SK-N-SH treated with all-trans-retinoic acid at 6 μM for 48 hours (cell line): ENCODE measurements at regions not wholly inside any gene's neighbourhood (a gene's known extent, or its start where the extent isn't known, plus 50 kb on each side); places are given as distances from the start of the nearest gene placed in this dataset.

Experiments used
- BACH2 ChIP-seq: fragments of 250-450 bp; sonication (Bioruptor Pico); IDR thresholded peaks from 2 replicates; pipeline ENCODE4 v1.9.0; 2021; ENCODE audit warnings: mild to moderate bottlenecking, borderline replicate concordance
- GLIS3 ChIP-seq: fragments of 250-450 bp; sonication (Bioruptor Pico); IDR thresholded peaks from 2 replicates; pipeline ENCODE4 v1.5.0; 2020; ENCODE audit warnings: mild to moderate bottlenecking, moderate library complexity
- ISL1 ChIP-seq: fragments of 250-450 bp; sonication (Bioruptor Pico); IDR thresholded peaks from 2 replicates; pipeline ENCODE4 v2.1.2; 2022; ENCODE audit warnings: mild to moderate bottlenecking, moderate library complexity
- RARB ChIP-seq: fragments of 250-450 bp; sonication (Bioruptor Pico); IDR thresholded peaks from 2 replicates; pipeline ENCODE4 v1.8.0; 2021; ENCODE audit warnings: mild to moderate bottlenecking, moderate library complexity
- ZC3H10 ChIP-seq: fragments of 250-450 bp; sonication (Bioruptor Pico); IDR thresholded peaks from 2 replicates; pipeline ENCODE4 v1.5.1; 2021; ENCODE audit warnings: mild to moderate bottlenecking, moderate library complexity
- TF ChIP-seq, protein P1 (sequence below): fragments of 250-450 bp; sonication (Bioruptor Pico); IDR thresholded peaks from 2 replicates; pipeline ENCODE4 v1.5.1; 2021; ENCODE audit warnings: mild to moderate bottlenecking, moderate library complexity
- TF ChIP-seq, protein P2 (sequence below): fragments of 250-450 bp; sonication (Bioruptor Pico); IDR thresholded peaks from 2 replicates; pipeline ENCODE4 v1.8.0; 2020; ENCODE audit warnings: mild to moderate bottlenecking, moderate library complexity, borderline replicate concordance

DNA sequence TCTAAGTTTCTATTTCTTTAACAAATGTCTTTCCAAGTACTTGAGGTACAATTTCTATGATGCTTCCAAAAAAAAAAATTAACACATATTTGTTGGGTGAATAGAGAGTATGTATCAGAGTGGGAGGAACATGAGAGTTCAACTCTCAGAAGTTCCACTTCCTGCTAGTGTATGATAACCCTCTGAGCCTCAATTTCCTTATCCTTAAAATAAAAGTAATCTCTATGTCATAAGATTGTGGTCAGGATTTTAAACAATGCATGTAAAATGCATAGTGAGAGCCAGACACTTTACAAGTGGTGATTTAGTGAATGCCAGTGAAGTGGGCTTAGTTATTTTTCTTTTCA, 270.3 kb upstream of the AMIGO2 start:
- no peak for TF ChIP-seq ZC3H10 (CRISPR knock-in tag)
- TF ChIP-seq, protein P1, sequence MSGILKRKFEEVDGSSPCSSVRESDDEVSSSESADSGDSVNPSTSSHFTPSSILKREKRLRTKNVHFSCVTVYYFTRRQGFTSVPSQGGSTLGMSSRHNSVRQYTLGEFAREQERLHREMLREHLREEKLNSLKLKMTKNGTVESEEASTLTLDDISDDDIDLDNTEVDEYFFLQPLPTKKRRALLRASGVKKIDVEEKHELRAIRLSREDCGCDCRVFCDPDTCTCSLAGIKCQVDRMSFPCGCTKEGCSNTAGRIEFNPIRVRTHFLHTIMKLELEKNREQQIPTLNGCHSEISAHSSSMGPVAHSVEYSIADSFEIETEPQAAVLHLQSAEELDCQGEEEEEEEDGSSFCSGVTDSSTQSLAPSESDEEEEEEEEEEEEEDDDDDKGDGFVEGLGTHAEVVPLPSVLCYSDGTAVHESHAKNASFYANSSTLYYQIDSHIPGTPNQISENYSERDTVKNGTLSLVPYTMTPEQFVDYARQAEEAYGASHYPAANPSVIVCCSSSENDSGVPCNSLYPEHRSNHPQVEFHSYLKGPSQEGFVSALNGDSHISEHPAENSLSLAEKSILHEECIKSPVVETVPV (CRISPR knock-in tag), result no peak
- no peak for TF ChIP-seq ISL1 (CRISPR knock-in tag)
- TF ChIP-seq, protein P2, sequence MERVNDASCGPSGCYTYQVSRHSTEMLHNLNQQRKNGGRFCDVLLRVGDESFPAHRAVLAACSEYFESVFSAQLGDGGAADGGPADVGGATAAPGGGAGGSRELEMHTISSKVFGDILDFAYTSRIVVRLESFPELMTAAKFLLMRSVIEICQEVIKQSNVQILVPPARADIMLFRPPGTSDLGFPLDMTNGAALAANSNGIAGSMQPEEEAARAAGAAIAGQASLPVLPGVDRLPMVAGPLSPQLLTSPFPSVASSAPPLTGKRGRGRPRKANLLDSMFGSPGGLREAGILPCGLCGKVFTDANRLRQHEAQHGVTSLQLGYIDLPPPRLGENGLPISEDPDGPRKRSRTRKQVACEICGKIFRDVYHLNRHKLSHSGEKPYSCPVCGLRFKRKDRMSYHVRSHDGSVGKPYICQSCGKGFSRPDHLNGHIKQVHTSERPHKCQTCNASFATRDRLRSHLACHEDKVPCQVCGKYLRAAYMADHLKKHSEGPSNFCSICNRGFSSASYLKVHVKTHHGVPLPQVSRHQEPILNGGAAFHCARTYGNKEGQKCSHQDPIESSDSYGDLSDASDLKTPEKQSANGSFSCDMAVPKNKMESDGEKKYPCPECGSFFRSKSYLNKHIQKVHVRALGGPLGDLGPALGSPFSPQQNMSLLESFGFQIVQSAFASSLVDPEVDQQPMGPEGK (CRISPR knock-in tag), result no peak
- no peak for TF ChIP-seq GLIS3 (CRISPR knock-in tag)
- no peak for TF ChIP-seq BACH2 (CRISPR knock-in tag)
- no peak for TF ChIP-seq RARB (CRISPR knock-in tag)
